Endodermal cell (in vitro differentiated cells): ENCODE measurements at regions not wholly inside any gene's neighbourhood (a gene's known extent, or its start where the extent isn't known, plus 50 kb on each side); places are given as distances from the start of the nearest gene placed in this dataset.

Source experiments
- DNase-seq: peaks from one replicate; pipeline ENCODE4 v3.0.0-alpha.2; 2017
- H3K27ac ChIP-seq: 2 replicates; pipeline ENCODE4 v1.5.1; 2013; ENCODE audit warnings: mild to moderate bottlenecking, low read depth, low read length, moderate library complexity
- H3K27me3 ChIP-seq: 2 replicates; pipeline ENCODE4 v1.6.1; 2013; ENCODE audit warnings: mild to moderate bottlenecking, low read length, moderate library complexity; ENCODE audit not compliant: insufficient read depth, control insufficient read depth, poor library complexity, severe bottlenecking
- H3K36me3 ChIP-seq: 2 replicates; pipeline ENCODE4 v1.7.0; 2013; ENCODE audit warnings: mild to moderate bottlenecking, low read length, moderate library complexity; ENCODE audit not compliant: control insufficient read depth, insufficient read depth
- H3K4me1 ChIP-seq: one replicate; pipeline ENCODE4 v1.7.0; 2013; ENCODE audit warnings: low read length; ENCODE audit not compliant: control insufficient read depth, insufficient read depth
- H3K4me3 ChIP-seq: 2 replicates; pipeline ENCODE4 v1.5.1; 2013; ENCODE audit warnings: mild to moderate bottlenecking, low read length, moderate library complexity
- H3K9ac ChIP-seq: 2 replicates; pipeline ENCODE4 v1.6.1; 2013; ENCODE audit warnings: mild to moderate bottlenecking, low read length, moderate library complexity; ENCODE audit not compliant: poor library complexity, severe bottlenecking; ENCODE audit errors: extremely low read depth
- H3K9me3 ChIP-seq: 2 replicates; pipeline ENCODE4 v1.6.1; 2013; ENCODE audit warnings: mild to moderate bottlenecking, low read length, moderate library complexity; ENCODE audit not compliant: control insufficient read depth
- H3K27ac Mint-ChIP-seq: 2 replicates; pipeline ENCODE4 v1.8.0; 2020; ENCODE audit warnings: mixed read lengths
- H3K27me3 Mint-ChIP-seq: 2 replicates; pipeline ENCODE4 v1.8.0; 2021; ENCODE audit warnings: mild to moderate bottlenecking, mixed read lengths; ENCODE audit not compliant: insufficient read depth
- H3K36me3 Mint-ChIP-seq: 2 replicates; pipeline ENCODE4 v1.8.0; 2020; ENCODE audit warnings: low read depth, mixed read lengths
- H3K4me1 Mint-ChIP-seq: 2 replicates; pipeline ENCODE4 v1.8.0; 2020; ENCODE audit warnings: mixed read lengths
- H3K4me3 Mint-ChIP-seq: 2 replicates; pipeline ENCODE4 v1.8.0; 2020; ENCODE audit warnings: mild to moderate bottlenecking, moderate library complexity, mixed read lengths
- H3K9me3 Mint-ChIP-seq: 2 replicates; pipeline ENCODE4 v1.8.0; 2020; ENCODE audit warnings: mild to moderate bottlenecking, mixed read lengths
- WGBS, 2 experiments: methylation state at CpG; one replicate each; pipeline versions ENCODE4 v1.1.5 to v1.1.7; 2013; ENCODE audit warnings: missing lambda C conversion rate in 2 of 2, mixed read lengths in 1 of 2; ENCODE audit not compliant: insufficient coverage in 1 of 2, insufficient read length in 1 of 2; 5-methylcytosine and 5-hydroxymethylcytosine counted together
- TF ChIP-seq, protein P1 (sequence below): fragments of 200-600 bp; sonication (generic); conservative IDR thresholded peaks from 2 replicates; pipeline ENCODE4 v1.5.0; 2021; ENCODE audit warnings: antibody characterized with exemption, mild to moderate bottlenecking

DNA sequence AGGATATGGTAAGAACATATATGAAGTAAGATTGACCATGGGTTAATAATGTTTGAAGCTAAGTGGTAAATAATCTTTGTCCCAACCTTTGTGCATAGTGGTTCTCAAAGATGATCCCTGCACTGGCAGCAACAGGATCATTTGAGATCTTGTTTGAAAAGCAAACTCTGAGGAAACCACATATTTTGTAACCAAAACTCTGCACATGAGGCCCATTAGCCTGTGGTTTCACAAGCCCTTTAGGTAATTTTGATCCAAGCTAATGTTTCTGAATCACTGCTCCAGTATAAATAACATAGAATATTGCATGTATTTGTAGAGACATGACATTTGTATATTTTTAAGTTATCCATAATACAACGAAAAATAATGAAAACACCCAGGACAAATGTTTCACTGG, 147.9 kb upstream of the RGS18 start:
- no peaks in the 10 kb centered on the region for H3K36me3 Mint-ChIP-seq
- no peak for DNase-seq
- TF ChIP-seq, protein P1, sequence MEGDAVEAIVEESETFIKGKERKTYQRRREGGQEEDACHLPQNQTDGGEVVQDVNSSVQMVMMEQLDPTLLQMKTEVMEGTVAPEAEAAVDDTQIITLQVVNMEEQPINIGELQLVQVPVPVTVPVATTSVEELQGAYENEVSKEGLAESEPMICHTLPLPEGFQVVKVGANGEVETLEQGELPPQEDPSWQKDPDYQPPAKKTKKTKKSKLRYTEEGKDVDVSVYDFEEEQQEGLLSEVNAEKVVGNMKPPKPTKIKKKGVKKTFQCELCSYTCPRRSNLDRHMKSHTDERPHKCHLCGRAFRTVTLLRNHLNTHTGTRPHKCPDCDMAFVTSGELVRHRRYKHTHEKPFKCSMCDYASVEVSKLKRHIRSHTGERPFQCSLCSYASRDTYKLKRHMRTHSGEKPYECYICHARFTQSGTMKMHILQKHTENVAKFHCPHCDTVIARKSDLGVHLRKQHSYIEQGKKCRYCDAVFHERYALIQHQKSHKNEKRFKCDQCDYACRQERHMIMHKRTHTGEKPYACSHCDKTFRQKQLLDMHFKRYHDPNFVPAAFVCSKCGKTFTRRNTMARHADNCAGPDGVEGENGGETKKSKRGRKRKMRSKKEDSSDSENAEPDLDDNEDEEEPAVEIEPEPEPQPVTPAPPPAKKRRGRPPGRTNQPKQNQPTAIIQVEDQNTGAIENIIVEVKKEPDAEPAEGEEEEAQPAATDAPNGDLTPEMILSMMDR, result no peak
- Histone ChIP-seq H3K4me3 (no peak overlapping the region), H3K9me3 (no peaks in the 10 kb centered on the region), H3K9ac (no peak overlapping the region), H3K4me1 (no peaks in the 10 kb centered on the region), H3K36me3 (no peaks in the 10 kb centered on the region), H3K27ac (no peak overlapping the region), H3K27me3 (no peaks in the 10 kb centered on the region)
- no peaks in the 10 kb centered on the region for H3K9me3 Mint-ChIP-seq
- H3K4me3 Mint-ChIP-seq, result no peak overlapping the region
- H3K4me1 Mint-ChIP-seq, result no peaks in the 10 kb centered on the region
- 100% methylated on average over 1 of the region's 1 CpG; no CpG with 5 or more reads in 1 of the 2 experiments for WGBS, 2 experiments
- no peaks in the 10 kb centered on the region for H3K27me3 Mint-ChIP-seq
- H3K27ac Mint-ChIP-seq, result no peak overlapping the region

- no peak overlapping the region for H3K27ac Mint-ChIP-seq
- H3K9ac ChIP-seq, result no peak overlapping the region
- no peak overlapping the region for H3K4me3 Mint-ChIP-seq
Measured at GRCh38 chr1:192011525-192011924, 146.7 kb upstream of the RGS18 start.

GRCh38 chr1:192022827-192023226, 135.4 kb upstream of the RGS18 start:
- Mint-ChIP-seq H3K27ac (no peak overlapping the region), H3K4me3 (no peak overlapping the region), H3K27me3 (no peaks in the 10 kb centered on the region), H3K9me3 (peaks cover 4% of the 10 kb centered on the region), H3K4me1 (no peaks in the 10 kb centered on the region), H3K36me3 (no peaks in the 10 kb centered on the region)
- H3K27ac ChIP-seq, result no peak overlapping the region
- H3K36me3 ChIP-seq, result no peaks in the 10 kb centered on the region
- H3K9ac ChIP-seq, result no peak overlapping the region
- no peak for DNase-seq
- no peaks in the 10 kb centered on the region for H3K4me1 ChIP-seq
- H3K9me3 ChIP-seq, result no peaks in the 10 kb centered on the region
- WGBS, 2 experiments, result 93 to 96% methylated on average over 3 of the region's 3 CpGs
- TF ChIP-seq, protein P1, result no peak
- no peaks in the 10 kb centered on the region for H3K27me3 ChIP-seq
- H3K4me3 ChIP-seq, result no peak overlapping the region

More at GRCh38 chr1:192011525-192011924, 146.7 kb upstream of the RGS18 start:
- 89 to 100% methylated on average over 5 to 9 of the region's 11 CpGs for WGBS, 2 experiments
- Histone ChIP-seq H3K27me3 (no peaks in the 10 kb centered on the region), H3K4me1 (no peaks in the 10 kb centered on the region), H3K9me3 (no peaks in the 10 kb centered on the region), H3K4me3 (no peak overlapping the region), H3K27ac (no peak overlapping the region), H3K36me3 (no peaks in the 10 kb centered on the region)
- H3K27me3 Mint-ChIP-seq, result no peaks in the 10 kb centered on the region
- H3K36me3 Mint-ChIP-seq, result no peaks in the 10 kb centered on the region
- no peak for DNase-seq
- no peaks in the 10 kb centered on the region for H3K4me1 Mint-ChIP-seq
- TF ChIP-seq, protein P1, result no peak
- H3K9me3 Mint-ChIP-seq, result no peaks in the 10 kb centered on the region
